ENCODE measurements at regions not wholly inside any gene's neighbourhood (a gene's known extent, or its start where the extent isn't known, plus 50 kb on each side); places are given as distances from the start of the nearest gene placed in this dataset.

DNA sequence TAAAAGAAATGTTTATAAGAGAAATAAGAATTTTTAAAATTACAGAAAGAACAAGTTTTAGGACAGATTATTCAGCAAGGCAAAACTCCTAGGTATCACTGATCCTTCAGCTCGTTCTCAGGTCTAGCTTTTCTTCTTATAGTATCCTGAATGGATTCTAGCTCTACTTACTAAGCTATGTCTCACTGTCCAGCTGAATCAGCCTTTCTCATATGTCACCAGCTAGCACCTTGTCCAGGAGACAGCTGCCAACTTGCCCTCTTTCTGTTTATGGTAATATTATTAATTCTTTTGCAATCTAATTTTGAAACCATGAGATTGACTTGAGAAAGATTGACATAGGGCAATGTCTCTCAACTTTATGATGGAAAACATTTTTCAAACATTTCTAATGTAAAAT lies 159.9 kb downstream of the LYPLAL1 start:
- no peak for DNase-seq (ENCODE audit: low read depth in 1 of 2, low spot score in 2 of 2)
- Histone ChIP-seq H3K18ac (ENCODE audit: extremely low read depth, low read length) (no peak overlapping the region), H3K4me3 (ENCODE audit: extremely low read depth in 1 of 4, insufficient read depth in 2 of 4, low read depth in 3 of 4, low read length in 4 of 4) (no peak overlapping the region), H3K4ac (replicated peaks; ENCODE audit: insufficient read length, low read depth, low read length) (no peak overlapping the region), H3K79me1 (ENCODE audit: low read depth, low read length) (no peaks in the 10 kb centered on the region), H4K20me1 (replicated peaks in 1 of 2; ENCODE audit: control insufficient read depth in 1 of 2, insufficient read depth in 2 of 2, low read length in 2 of 2) (no peaks in the 10 kb centered on the region), H2BK120ac (replicated peaks; ENCODE audit: low read depth, low read length) (no peak overlapping the region), H4K91ac (replicated peaks; ENCODE audit: insufficient read length, low read length) (no peak overlapping the region), H3K79me2 (ENCODE audit: control insufficient read depth in 1 of 2, insufficient read depth in 2 of 2, low read length in 2 of 2) (no peaks in the 10 kb centered on the region), H2BK5ac (ENCODE audit: low read depth, low read length) (no peak overlapping the region), H3K27ac (ENCODE audit: low read depth, low read length) (no peak overlapping the region), H3K9me3 (ENCODE audit: insufficient read depth in 2 of 2, low read depth in 1 of 2, low read length in 1 of 2) (no peaks in the 10 kb centered on the region), H3K23ac (ENCODE audit: insufficient read length) (no peak overlapping the region), H3K27me3 (replicated peaks in 1 of 4; ENCODE audit: control insufficient read depth in 3 of 4, extremely low read depth in 1 of 4, insufficient read depth in 3 of 4, low read length in 3 of 4) (no peaks in the 10 kb centered on the region), H4K5ac (ENCODE audit: insufficient read length, low read depth, low read length) (no peak overlapping the region), H3K56ac (replicated peaks; ENCODE audit: insufficient read length, low read depth, low read length) (no peak overlapping the region), H3K14ac (ENCODE audit: insufficient read length) (no peak overlapping the region), H2BK12ac (ENCODE audit: low read depth, low read length) (no peak overlapping the region), H2AFZ (ENCODE audit: low read length) (no peak overlapping the region), H3K36me3 (ENCODE audit: control insufficient read depth in 2 of 4, insufficient read depth in 4 of 4, low read length in 3 of 4) (no peaks in the 10 kb centered on the region), H3K4me1 (replicated peaks in 1 of 4; ENCODE audit: control insufficient read depth in 3 of 4, insufficient read depth in 4 of 4, low read length in 3 of 4) (no peaks in the 10 kb centered on the region), H2BK20ac (ENCODE audit: low read length) (no peak overlapping the region), H3K4me2 (ENCODE audit: insufficient read depth in 1 of 2, low read depth in 2 of 2, low read length in 2 of 2) (no peak overlapping the region), H2BK15ac (ENCODE audit: low read length) (no peak overlapping the region), H3K23me2 (ENCODE audit: low read depth, low read length) (no peaks in the 10 kb centered on the region), H2AK5ac (ENCODE audit: low read depth, low read length) (no peak overlapping the region), H3K9ac (replicated peaks in 1 of 4; ENCODE audit: extremely low read depth in 1 of 4, low read depth in 3 of 4, low read length in 3 of 4) (peak overlapping the region in 1 of 4 experiments; percentile 49; a peak in 1 of 7 replicates), H4K8ac (ENCODE audit: extremely low read depth, insufficient read depth, low read length) (no peak overlapping the region)
- 81% methylated on average over 1 of the region's 1 CpG; no CpG with 5 or more reads in 1 of the 2 experiments for WGBS, 2 experiments (ENCODE audit: extremely low coverage in 1 of 2, insufficient coverage in 1 of 2, insufficient read length in 1 of 2, insufficient replicate concordance in 2 of 2, low coverage in 1 of 2, low lambda C conversion rate in 2 of 2, missing lambda C conversion rate in 1 of 2)
- POLR2A ChIA-PET (ENCODE audit: partially characterized antibody): no interaction called here
- TF ChIP-seq CHD2 (IDR thresholded peaks at IDR 0.05; ENCODE audit: low read length): no peak
- no peak for FAIRE-seq
- CTCF ChIA-PET (ENCODE audit: partially characterized antibody): interaction anchor here (1.3 to 1.4 kb wide), 3 partner anchors 10 to 995 kb away, joined by 3 to 6 read pairs (median 4); no protein-coding TSS in a partner anchor
